Smooth muscle cell (in vitro differentiated cells): ENCODE measurements at regions not wholly inside any gene's neighbourhood (a gene's known extent, or its start where the extent isn't known, plus 50 kb on each side); places are given as distances from the start of the nearest gene placed in this dataset.
"Not testable (repeated sequence)": the region's sequence is repeated elsewhere in the genome, so short reads cannot be mapped to it uniquely, and the experiment has no call there.

ENCODE experiments used
- DNase-seq: peaks from one replicate; lab custom pipeline; 2025; ENCODE audit not compliant: unreplicated experiment; lab: John Stamatoyannopoulos, UW
- H2AFZ ChIP-seq: fragments of 200-600 bp; sonication (generic); 2 replicates; pipeline ENCODE4 v1.6.0; 2016; ENCODE audit warnings: antibody characterized with exemption, low read depth, mild to moderate bottlenecking
- H3F3A ChIP-seq: fragments of 200-600 bp; sonication (generic); 2 replicates; pipeline ENCODE4 v1.6.0; 2017; ENCODE audit warnings: antibody characterized with exemption, low read depth
- H3K27ac ChIP-seq: fragments of 200-600 bp; sonication (generic); 2 replicates; pipeline ENCODE4 v1.5.1; 2016; ENCODE audit warnings: low read depth, mild to moderate bottlenecking
- H3K27me3 ChIP-seq: fragments of 200-600 bp; sonication (generic); 2 replicates; pipeline ENCODE4 v1.6.1; 2016; ENCODE audit warnings: low read depth, mild to moderate bottlenecking
- H3K36me3 ChIP-seq: fragments of 200-600 bp; sonication (generic); 2 replicates; pipeline ENCODE4 v1.5.1; 2016; ENCODE audit warnings: low read depth
- H3K4me1 ChIP-seq: fragments of 200-600 bp; sonication (generic); 2 replicates; pipeline ENCODE4 v1.5.1; 2016; ENCODE audit warnings: low read depth
- H3K4me2 ChIP-seq: fragments of 200-600 bp; sonication (generic); 2 replicates; pipeline ENCODE4 v1.6.0; 2016; ENCODE audit warnings: mild to moderate bottlenecking
- H3K4me3 ChIP-seq: fragments of 200-600 bp; sonication (generic); 2 replicates; pipeline ENCODE4 v1.5.1; 2016; ENCODE audit warnings: mild to moderate bottlenecking
- H3K79me2 ChIP-seq: fragments of 200-600 bp; sonication (generic); 2 replicates; pipeline ENCODE4 v1.6.0; 2016; ENCODE audit warnings: low read depth, mild to moderate bottlenecking
- H3K9ac ChIP-seq: fragments of 200-600 bp; sonication (generic); 2 replicates; pipeline ENCODE4 v1.6.0; 2016; ENCODE audit warnings: low read depth
- H3K9me3 ChIP-seq: fragments of 200-600 bp; sonication (generic); replicated peaks from 2 replicates; pipeline ENCODE4 v1.5.1; 2016; ENCODE audit warnings: low read depth
- H4K20me1 ChIP-seq: fragments of 200-600 bp; sonication (generic); 2 replicates; pipeline ENCODE4 v1.6.0; 2016; ENCODE audit warnings: low read depth
- CTCF ChIP-seq: fragments of 200-600 bp; sonication (generic); IDR thresholded peaks from 2 replicates; pipeline ENCODE4 v1.5.1; 2017; ENCODE audit warnings: borderline replicate concordance, mild to moderate bottlenecking, antibody characterized with exemption; ENCODE audit not compliant: insufficient read depth, poor library complexity, severe bottlenecking
- WGBS: methylation state at CpG from one replicate; pipeline ENCODE4 v1.1.7; 2016; ENCODE audit warnings: low lambda C conversion rate; 5-methylcytosine and 5-hydroxymethylcytosine counted together

- no peak for TF ChIP-seq CTCF
- H3F3A ChIP-seq, result peaks cover 12% of the 10 kb centered on the region
- no peaks in the 10 kb centered on the region for H3K79me2 ChIP-seq
- no peak overlapping the region for H3K4me2 ChIP-seq
- no peak overlapping the region for H3K4me3 ChIP-seq
- no peak overlapping the region for H3K9ac ChIP-seq
- H3K9me3 ChIP-seq, result no peaks in the 10 kb centered on the region
- no peaks in the 10 kb centered on the region for H4K20me1 ChIP-seq
- no peak overlapping the region for H2AFZ ChIP-seq
- no peaks in the 10 kb centered on the region for H3K36me3 ChIP-seq
- 96% methylated on average over 2 of the region's 2 CpGs for WGBS
- peaks cover 5% of the 10 kb centered on the region for H3K4me1 ChIP-seq
- no peaks in the 10 kb centered on the region for H3K27me3 ChIP-seq
- no peak overlapping the region for H3K27ac ChIP-seq
- DNase-seq, result no peak
Measured at GRCh38 chr15:39514933-39515332, 65.9 kb upstream of the THBS1 start.

GRCh38 chr15:39515765-39516164 lies 65.1 kb upstream of the THBS1 start:
- WGBS, result 89% methylated on average over 3 of the region's 3 CpGs
- DNase-seq, result no peak
- no peak overlapping the region for H3K4me2 ChIP-seq
- no peaks in the 10 kb centered on the region for H3K27me3 ChIP-seq
- no peaks in the 10 kb centered on the region for H3K9me3 ChIP-seq
- no peak overlapping the region for H3K4me3 ChIP-seq
- H3K36me3 ChIP-seq, result no peaks in the 10 kb centered on the region
- no peaks in the 10 kb centered on the region for H4K20me1 ChIP-seq
- H3F3A ChIP-seq, result peaks cover 11% of the 10 kb centered on the region
- TF ChIP-seq CTCF, result no peak
- H2AFZ ChIP-seq, result no peak overlapping the region
- H3K4me1 ChIP-seq, result peaks cover 5% of the 10 kb centered on the region
- H3K27ac ChIP-seq, result no peak overlapping the region
- no peak overlapping the region for H3K9ac ChIP-seq
- H3K79me2 ChIP-seq, result no peaks in the 10 kb centered on the region

GRCh38 chr15:39517122-39517855 lies 63.6 kb upstream of the THBS1 start:
- no peaks in the 10 kb centered on the region for H3K27me3 ChIP-seq
- no peaks in the 10 kb centered on the region for H3K4me1 ChIP-seq
- H3K36me3 ChIP-seq, result no peaks in the 10 kb centered on the region
- H3K4me3 ChIP-seq, result no peak overlapping the region
- H3F3A ChIP-seq, result no peaks in the 10 kb centered on the region
- no peak overlapping the region for H2AFZ ChIP-seq
- 89% methylated on average over 6 of the region's 6 CpGs for WGBS
- no peak for TF ChIP-seq CTCF
- no peak overlapping the region for H3K9ac ChIP-seq
- H3K79me2 ChIP-seq, result no peaks in the 10 kb centered on the region
- no peaks in the 10 kb centered on the region for H4K20me1 ChIP-seq
- no peak overlapping the region for H3K4me2 ChIP-seq
- no peaks in the 10 kb centered on the region for H3K9me3 ChIP-seq
- H3K27ac ChIP-seq, result no peak overlapping the region
- DNase-seq, result no peak

GRCh38 chr15:39523968-39524367 lies 56.9 kb upstream of the THBS1 start:
- 93% methylated on average over 5 of the region's 5 CpGs for WGBS
- not testable (repeated sequence) for H3F3A ChIP-seq, H4K20me1 ChIP-seq

More at GRCh38 chr15:39523968-39524367, 56.9 kb upstream of the THBS1 start:
- not testable (repeated sequence) for H3K9me3 ChIP-seq, H3K36me3 ChIP-seq, H3K4me3 ChIP-seq, H3K27ac ChIP-seq, H3K9ac ChIP-seq, H3K79me2 ChIP-seq, H3K4me2 ChIP-seq, DNase-seq, H3K27me3 ChIP-seq, H3K4me1 ChIP-seq, H2AFZ ChIP-seq
